IgD-negative memory B cell (primary cell): ENCODE measurements at regions not wholly inside any gene's neighbourhood (a gene's known extent, or its start where the extent isn't known, plus 50 kb on each side); places are given as distances from the start of the nearest gene placed in this dataset.

Source experiments
- H3K27ac Mint-ChIP-seq, 3 donors: one replicate each; pipeline ENCODE4 v1.8.0; 2020 to 2022; ENCODE audit warnings: mild to moderate bottlenecking in 3 of 3, mixed read lengths in 3 of 3, moderate library complexity in 1 of 3
- H3K27me3 Mint-ChIP-seq: one replicate; pipeline ENCODE4 v1.8.0; 2021; ENCODE audit warnings: mixed read lengths
- H3K36me3 Mint-ChIP-seq: one replicate; pipeline ENCODE4 v1.8.0; 2020; ENCODE audit warnings: mild to moderate bottlenecking, mixed read lengths
- H3K4me1 Mint-ChIP-seq, 3 donors: one replicate each; pipeline ENCODE4 v1.8.0; 2020 to 2022; ENCODE audit warnings: mixed read lengths in 3 of 3, mild to moderate bottlenecking in 1 of 3
- H3K4me3 Mint-ChIP-seq, 4 donors: one replicate each; pipeline ENCODE4 v1.8.0; 2020 to 2022; ENCODE audit warnings: mild to moderate bottlenecking in 4 of 4, mixed read lengths in 4 of 4, moderate library complexity in 3 of 4
- H3K9me3 Mint-ChIP-seq, 3 donors: one replicate each; pipeline ENCODE4 v1.8.0; 2020 to 2021; ENCODE audit warnings: mixed read lengths in 3 of 3, mild to moderate bottlenecking in 1 of 3

- Mint-ChIP-seq H3K4me3 (no peak overlapping the region), H3K27me3 (peaks cover 1% of the 10 kb centered on the region), H3K4me1 (peaks cover 0 to 6% (median 0%) of the 10 kb centered on the region in 3 donors), H3K9me3 (peaks cover 0 to 7% (median 0%) of the 10 kb centered on the region in 3 donors), H3K27ac (no peak overlapping the region), H3K36me3 (peaks cover 2% of the 10 kb centered on the region)
These were observed 230.3 kb upstream of the PGRMC2 start for GRCh38 chr4:128517739-128518510.

GRCh38 chr4:128517096-128517738, 229.6 kb upstream of the PGRMC2 start:
- peaks cover under 1% of the 10 kb centered on the region for H3K27me3 Mint-ChIP-seq

GRCh38 chr4:128516301-128516969, 228.8 kb upstream of the PGRMC2 start:
- peaks cover 0 to 6% (median 0%) of the 10 kb centered on the region in 3 donors for H3K4me1 Mint-ChIP-seq
- H3K27ac Mint-ChIP-seq, result no peak overlapping the region
- H3K36me3 Mint-ChIP-seq, result peaks cover 4% of the 10 kb centered on the region
- no peak overlapping the region for H3K4me3 Mint-ChIP-seq
- no peaks in the 10 kb centered on the region for H3K9me3 Mint-ChIP-seq
- H3K27me3 Mint-ChIP-seq, result no peaks in the 10 kb centered on the region

More at GRCh38 chr4:128517096-128517738, 229.6 kb upstream of the PGRMC2 start:
- H3K4me1 Mint-ChIP-seq, result peaks cover 0 to 6% (median 0%) of the 10 kb centered on the region in 3 donors
- no peak overlapping the region for H3K4me3 Mint-ChIP-seq
- no peak overlapping the region for H3K27ac Mint-ChIP-seq
- peaks cover 2% of the 10 kb centered on the region for H3K36me3 Mint-ChIP-seq
- peaks cover 0 to 4% (median 0%) of the 10 kb centered on the region in 3 donors for H3K9me3 Mint-ChIP-seq

- Mint-ChIP-seq H3K27me3 (no peaks in the 10 kb centered on the region), H3K9me3 (no peaks in the 10 kb centered on the region), H3K27ac (no peak overlapping the region), H3K4me3 (peak overlapping the region in 1 of 4 donors; percentile 58), H3K36me3 (peaks cover 5% of the 10 kb centered on the region), H3K4me1 (peaks cover 0 to 6% (median 0%) of the 10 kb centered on the region in 3 donors)
These were observed 226.3 kb upstream of the PGRMC2 start for GRCh38 chr4:128513664-128514484.

GRCh38 chr4:128512767-128513322, 225.2 kb upstream of the PGRMC2 start:
- Mint-ChIP-seq H3K9me3 (no peaks in the 10 kb centered on the region), H3K4me3 (no peak overlapping the region), H3K36me3 (peaks cover 5% of the 10 kb centered on the region), H3K4me1 (peaks cover 0 to 6% (median 0%) of the 10 kb centered on the region in 3 donors), H3K27me3 (no peaks in the 10 kb centered on the region), H3K27ac (no peak overlapping the region)

- Mint-ChIP-seq H3K4me1 (peaks cover 0 to 6% (median 0%) of the 10 kb centered on the region in 3 donors), H3K27me3 (no peaks in the 10 kb centered on the region), H3K4me3 (no peak overlapping the region), H3K36me3 (peaks cover 5% of the 10 kb centered on the region), H3K27ac (no peak overlapping the region), H3K9me3 (no peaks in the 10 kb centered on the region)
These were observed 224.5 kb upstream of the PGRMC2 start for GRCh38 chr4:128512161-128512560.

- H3K4me1 Mint-ChIP-seq, result peaks cover 0 to 6% (median 0%) of the 10 kb centered on the region in 3 donors
- H3K4me3 Mint-ChIP-seq, result no peak overlapping the region
- peaks cover 5% of the 10 kb centered on the region for H3K36me3 Mint-ChIP-seq
- no peak overlapping the region for H3K27ac Mint-ChIP-seq
- H3K27me3 Mint-ChIP-seq, result no peaks in the 10 kb centered on the region
- peaks cover 0 to 1% (median 1%) of the 10 kb centered on the region in 3 donors for H3K9me3 Mint-ChIP-seq
These were observed 223.2 kb upstream of the PGRMC2 start for GRCh38 chr4:128510850-128511249.

- H3K9me3 Mint-ChIP-seq, result peaks cover 0 to 25% (median 9%) of the 10 kb centered on the region in 3 donors
- H3K36me3 Mint-ChIP-seq, result peaks cover 4% of the 10 kb centered on the region
- no peaks in the 10 kb centered on the region for H3K27me3 Mint-ChIP-seq
- no peaks in the 10 kb centered on the region for H3K4me1 Mint-ChIP-seq
- H3K4me3 Mint-ChIP-seq, result no peak overlapping the region
- no peak overlapping the region for H3K27ac Mint-ChIP-seq
These were observed 215.4 kb upstream of the PGRMC2 start for GRCh38 chr4:128502818-128503527.

- Mint-ChIP-seq H3K27me3 (no peaks in the 10 kb centered on the region), H3K9me3 (peaks cover 2 to 33% (median 12%) of the 10 kb centered on the region in 3 donors), H3K4me3 (no peak overlapping the region), H3K36me3 (peaks cover 4% of the 10 kb centered on the region), H3K27ac (no peak overlapping the region), H3K4me1 (no peaks in the 10 kb centered on the region)
These were observed 213.6 kb upstream of the PGRMC2 start for GRCh38 chr4:128501239-128501638.

GRCh38 chr4:128488055-128488705, 200.6 kb upstream of the PGRMC2 start:
- H3K9me3 Mint-ChIP-seq, result peaks cover 0 to 5% (median 4%) of the 10 kb centered on the region in 3 donors
- no peak overlapping the region for H3K27ac Mint-ChIP-seq
- no peaks in the 10 kb centered on the region for H3K4me1 Mint-ChIP-seq
- peaks cover 4% of the 10 kb centered on the region for H3K36me3 Mint-ChIP-seq
- H3K4me3 Mint-ChIP-seq, result no peak overlapping the region
- peaks cover 2% of the 10 kb centered on the region for H3K27me3 Mint-ChIP-seq

GRCh38 chr4:128484896-128485295, 197.3 kb upstream of the PGRMC2 start:
- Mint-ChIP-seq H3K9me3 (peaks cover 2 to 5% (median 2%) of the 10 kb centered on the region in 3 donors), H3K27me3 (no peaks in the 10 kb centered on the region), H3K4me1 (no peaks in the 10 kb centered on the region), H3K4me3 (no peak overlapping the region), H3K36me3 (peaks cover 2% of the 10 kb centered on the region), H3K27ac (no peak overlapping the region)

- Mint-ChIP-seq H3K4me3 (no peak overlapping the region), H3K27ac (no peak overlapping the region), H3K36me3 (peaks cover 2% of the 10 kb centered on the region), H3K27me3 (no peaks in the 10 kb centered on the region), H3K4me1 (no peaks in the 10 kb centered on the region), H3K9me3 (peaks cover 2 to 5% (median 2%) of the 10 kb centered on the region in 3 donors)
These were observed 196.2 kb upstream of the PGRMC2 start for GRCh38 chr4:128483816-128484215.

- Mint-ChIP-seq H3K9me3 (peaks cover 2 to 5% (median 2%) of the 10 kb centered on the region in 3 donors), H3K27me3 (no peaks in the 10 kb centered on the region), H3K4me3 (no peak overlapping the region), H3K36me3 (peaks cover 2% of the 10 kb centered on the region), H3K27ac (no peak overlapping the region), H3K4me1 (no peaks in the 10 kb centered on the region)
These were observed 195.4 kb upstream of the PGRMC2 start for GRCh38 chr4:128483041-128483440.
